ENCODE measurements at regions not wholly inside any gene's neighbourhood (a gene's known extent, or its start where the extent isn't known, plus 50 kb on each side); places are given as distances from the start of the nearest gene placed in this dataset.

- TF ChIP-seq STAT1 (IDR thresholded peaks at IDR 0.05; ENCODE audit: unreplicated experiment) (no peak), REST (IDR thresholded peaks at IDR 0.05; ENCODE audit: unreplicated experiment) (no peak), CTCF (conservative IDR thresholded peaks at IDR 0.05; ENCODE audit: low read depth in 2 of 2) (no peak), EZH2 (IDR thresholded peaks at IDR 0.05; ENCODE audit: low read depth, unreplicated experiment) (no peak), EZH2phosphoT487 (IDR thresholded peaks at IDR 0.05; ENCODE audit: unreplicated experiment) (no peak)
These were observed 86.8 kb downstream of the EDNRB start for GRCh38 chr13:77831866-77832265.
